B cell (primary cell): ENCODE measurements at regions not wholly inside any gene's neighbourhood (a gene's known extent, or its start where the extent isn't known, plus 50 kb on each side); places are given as distances from the start of the nearest gene placed in this dataset.

ENCODE experiments used
- ATAC-seq: fragments of 200-7000 bp; cut with Tn5 transposase; one replicate; pipeline ENCODE4 v1.10.0; 2021; ENCODE audit warnings: low read depth, mild to moderate bottlenecking, moderate number of reproducible peaks, moderate library complexity
- CTCF ChIA-PET: fragments of 350-600 bp; sonication (Branson Sonifier 250); formaldehyde crosslinking; loops from one replicate; lab custom pipeline; 2021; ENCODE audit warnings: antibody characterized with exemption, inconsistent platforms; lab: Charles Lee
- POLR2A ChIA-PET: fragments of 350-600 bp; sonication (Branson Sonifier 250); formaldehyde crosslinking; loops from one replicate; lab custom pipeline; 2021; ENCODE audit warnings: antibody characterized with exemption; lab: Charles Lee
- DNase-seq: peaks from one replicate; pipeline ENCODE4 v3.0.0; 2013
- H2AFZ ChIP-seq: 2 replicates; pipeline ENCODE4 v1.6.1; 2012; ENCODE audit warnings: mild to moderate bottlenecking, low read depth, low read length; ENCODE audit not compliant: insufficient read depth, poor library complexity, severe bottlenecking
- H3K27ac ChIP-seq, 2 donors: 1 replicate in 1 of 2; 2 replicates in 1 of 2; pipeline ENCODE4 v1.5.1; 2012 to 2013; ENCODE audit warnings: low read length in 2 of 2, mild to moderate bottlenecking in 2 of 2, moderate library complexity in 1 of 2
- H3K27me3 ChIP-seq, 4 experiments: fragments of 200-600 bp in 1 of 4; sonication (generic) in 1 of 4; replicated peaks in 1 of 4; 1 replicate in 2 of 4; 2 replicates in 2 of 4; pipeline versions ENCODE4 v1.6.1 to v1.7.0; 2013 to 2016; ENCODE audit warnings: low read length in 3 of 4, mild to moderate bottlenecking in 2 of 4, mixed read lengths in 1 of 4, moderate library complexity in 1 of 4; ENCODE audit not compliant: insufficient read depth in 4 of 4, control insufficient read depth in 3 of 4; ENCODE audit errors: control extremely low read depth in 1 of 4
- H3K36me3 ChIP-seq, 2 experiments: replicated peaks in 1 of 2; 1 replicate in 1 of 2; 2 replicates in 1 of 2; pipeline versions ENCODE4 v1.6.1 to v1.7.1; 2013; ENCODE audit warnings: low read length in 1 of 2; ENCODE audit not compliant: insufficient read depth in 2 of 2, control insufficient read depth in 1 of 2; ENCODE audit errors: control extremely low read depth in 1 of 2, extremely low read depth in 1 of 2
- H3K4me1 ChIP-seq, 2 donors: fragments of 200-600 bp in 1 of 2; sonication (generic) in 1 of 2; 1 replicate in 1 of 2; 2 replicates in 1 of 2; pipeline versions ENCODE4 v1.5.1 to v1.6.1; 2013 to 2017; ENCODE audit warnings: low read length in 2 of 2; ENCODE audit not compliant: control insufficient read depth in 2 of 2, insufficient read depth in 2 of 2
- H3K4me2 ChIP-seq: replicated peaks from 2 replicates; pipeline ENCODE3; 2012; ENCODE audit warnings: mild to moderate bottlenecking, low read depth, low read length; ENCODE audit not compliant: poor library complexity, severe bottlenecking
- H3K4me3 ChIP-seq, 5 experiments: fragments of 200-600 bp in 1 of 5; sonication (generic) in 1 of 5; 1 replicate in 3 of 5; 2 replicates in 2 of 5; pipeline versions ENCODE4 v1.5.1 to v1.7.0; 2011 to 2016; ENCODE audit warnings: low read length in 4 of 5, mild to moderate bottlenecking in 4 of 5, low read depth in 2 of 5, control low read depth in 1 of 5, moderate library complexity in 1 of 5; ENCODE audit not compliant: insufficient read depth in 1 of 5; ENCODE audit errors: control extremely low read depth in 1 of 5, extremely low read depth in 1 of 5
- H3K79me2 ChIP-seq: fragments of 200-600 bp; sonication (generic); one replicate; pipeline ENCODE4 v1.6.0; 2016; ENCODE audit warnings: low read length; ENCODE audit not compliant: control insufficient read depth, insufficient read depth
- H3K9ac ChIP-seq: fragments of 200-600 bp; sonication (generic); 2 replicates; pipeline ENCODE4 v1.6.1; 2017; ENCODE audit warnings: mild to moderate bottlenecking, low read length, moderate library complexity
- H3K9me3 ChIP-seq, 3 donors: one replicate each; pipeline versions ENCODE4 v1.6.1 to v1.7.1; 2013; ENCODE audit warnings: low read length in 2 of 3; ENCODE audit not compliant: control insufficient read depth in 2 of 3, insufficient read depth in 1 of 3; ENCODE audit errors: control extremely low read depth in 1 of 3
- H4K20me1 ChIP-seq: 2 replicates; pipeline ENCODE4 v1.6.0; 2012; ENCODE audit warnings: mild to moderate bottlenecking, low read length; ENCODE audit not compliant: insufficient read depth, control insufficient read depth, poor library complexity, severe bottlenecking
- H3K27ac Mint-ChIP-seq: one replicate; pipeline ENCODE4 v1.8.0; 2021; ENCODE audit warnings: mixed read lengths
- H3K27me3 Mint-ChIP-seq: one replicate; pipeline ENCODE4 v1.8.0; 2021; ENCODE audit warnings: mixed read lengths
- H3K4me1 Mint-ChIP-seq: one replicate; pipeline ENCODE4 v1.8.0; 2021; ENCODE audit warnings: mixed read lengths
- H3K4me3 Mint-ChIP-seq: one replicate; pipeline ENCODE4 v1.8.0; 2021; ENCODE audit warnings: mixed read lengths
- H3K9me3 Mint-ChIP-seq: one replicate; pipeline ENCODE4 v1.8.0; 2022; ENCODE audit warnings: mixed read lengths; ENCODE audit not compliant: insufficient read depth
- CTCF ChIP-seq: fragments of 200-600 bp; IDR thresholded peaks from one replicate; pipeline ENCODE4 v1.8.0; 2022; ENCODE audit warnings: antibody characterized with exemption, mild to moderate bottlenecking
- EZH2 ChIP-seq: IDR thresholded peaks from 2 replicates; pipeline ENCODE4 v1.6.1; 2012; ENCODE audit warnings: borderline replicate concordance, low read depth, mild to moderate bottlenecking, moderate library complexity, low read length; ENCODE audit not compliant: insufficient read depth, poor library complexity, severe bottlenecking
- WGBS: methylation state at CpG from one replicate; pipeline ENCODE4 v1.1.5; 2013; ENCODE audit warnings: missing lambda C conversion rate; ENCODE audit not compliant: insufficient coverage; 5-methylcytosine and 5-hydroxymethylcytosine counted together
- intact Hi-C: fragments of 100-400 bp; cut with micrococcal nuclease; formaldehyde crosslinking; loops from one replicate; pipeline ENCODE4 v1.10.0; 2022

DNA sequence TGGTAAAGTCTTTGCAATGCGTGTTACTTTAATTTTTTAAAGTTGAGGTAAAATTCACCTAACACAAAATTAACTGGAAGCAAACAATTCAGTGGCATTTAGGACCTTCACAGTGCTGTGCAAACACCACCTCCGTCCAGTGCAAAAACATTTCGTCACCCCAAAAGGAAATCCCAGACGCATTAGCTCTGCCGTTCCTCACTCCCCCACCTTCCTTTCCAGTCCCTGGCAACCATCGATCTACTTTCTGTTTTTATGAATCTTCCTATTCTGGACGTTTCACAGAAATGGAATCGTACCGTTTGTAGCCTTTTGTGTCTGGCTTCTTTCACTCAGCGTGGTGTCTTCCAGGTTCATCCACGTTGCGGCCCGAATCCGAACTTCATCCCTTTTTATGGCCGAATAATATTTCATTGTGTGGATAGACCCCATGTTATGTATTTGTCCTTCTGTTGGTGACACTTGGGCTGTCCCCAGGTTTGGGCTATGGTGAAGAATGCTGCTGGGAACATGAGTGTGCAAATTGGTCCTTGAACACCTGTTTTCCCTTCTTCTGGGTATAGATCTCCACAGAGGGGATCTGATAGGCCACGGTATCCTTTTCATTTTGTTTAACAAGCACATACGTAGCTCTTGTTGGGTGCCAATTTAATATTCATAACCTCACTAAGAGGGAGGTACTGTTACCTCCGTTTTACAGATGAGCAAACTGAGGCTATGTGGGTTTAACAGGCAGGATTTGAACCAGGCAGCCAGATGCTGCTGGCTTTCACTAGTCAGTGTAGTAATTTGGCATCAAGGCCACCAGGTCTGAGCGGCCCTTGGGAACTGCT is 232.0 kb upstream of the GSE1 start:
- 85% methylated on average over 15 of the region's 19 CpGs for WGBS
- no peaks in the 10 kb centered on the region for H3K4me1 Mint-ChIP-seq
- H3K4me3 ChIP-seq, result no peak overlapping the region
- H3K36me3 ChIP-seq, result no peaks in the 10 kb centered on the region
- peak overlapping the region; percentile 41 for H3K27ac Mint-ChIP-seq
- POLR2A ChIA-PET, result interaction anchor here (0.6 kb wide), 1 partner anchor 145 kb away, joined by 3 read pairs; no protein-coding TSS in a partner anchor
- DNase-seq (no peak), ATAC-seq (no peak)
- intact Hi-C loops, result no loop called here
- H3K4me2 ChIP-seq, result no peak overlapping the region
- no peaks in the 10 kb centered on the region for H3K79me2 ChIP-seq
- no peaks in the 10 kb centered on the region for H3K9me3 ChIP-seq
- CTCF ChIA-PET, result no interaction called here
- TF ChIP-seq EZH2 (no peak), CTCF (no peak)
- H3K4me1 ChIP-seq, result no peaks in the 10 kb centered on the region
- no peak overlapping the region for H3K4me3 Mint-ChIP-seq
- H3K9me3 Mint-ChIP-seq, result no peaks in the 10 kb centered on the region
- peaks cover 24% of the 10 kb centered on the region for H3K27me3 Mint-ChIP-seq
- H4K20me1 ChIP-seq, result no peaks in the 10 kb centered on the region
- no peak overlapping the region for H3K27ac ChIP-seq
- H3K27me3 ChIP-seq, result peaks cover 0 to 26% (median 3%) of the 10 kb centered on the region in 4 experiments
- no peak overlapping the region for H3K9ac ChIP-seq
- no peak overlapping the region for H2AFZ ChIP-seq
